Medulla oblongata (tissue), 1 donor: ENCODE measurements at regions not wholly inside any gene's neighbourhood (a gene's known extent, or its start where the extent isn't known, plus 50 kb on each side); places are given as distances from the start of the nearest gene placed in this dataset.
A peak's percentile ranks its signal among the peaks of the same experiment; 100 is the strongest.
"Not testable (repeated sequence)": the region's sequence is repeated elsewhere in the genome, so short reads cannot be mapped to it uniquely, and the experiment has no call there.

Experiments used
- DNase-seq: peaks from one replicate; pipeline ENCODE4 v3.0.0-alpha.2; 2015; ENCODE audit errors: extremely low spot score

DNA sequence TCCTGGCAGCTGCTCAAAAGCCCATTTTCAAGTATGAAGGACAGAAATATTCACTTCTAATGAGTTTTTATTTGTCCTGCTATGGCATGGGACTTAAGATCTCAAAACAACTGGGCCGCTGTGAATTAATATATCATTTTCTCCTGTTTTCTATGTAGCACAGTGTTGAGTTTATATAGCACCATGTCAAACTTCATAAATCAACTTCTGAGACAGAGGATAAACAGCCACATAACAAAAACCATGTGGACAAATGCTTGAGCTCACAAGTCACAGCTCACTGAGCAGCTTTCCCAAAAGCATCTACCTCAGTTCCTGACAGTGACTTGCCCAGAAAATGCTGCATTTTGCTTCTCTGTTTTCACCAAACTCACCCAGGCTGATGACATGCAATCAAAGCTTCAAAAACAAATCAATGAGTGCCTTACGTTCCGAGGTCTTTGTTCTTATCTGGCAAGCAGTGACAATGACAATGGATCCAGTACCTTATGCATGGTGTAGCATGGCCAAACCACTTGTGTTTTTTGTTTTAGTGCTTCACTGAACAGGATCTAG, 722.6 kb downstream of the LRRIQ3 start:
- no peak for DNase-seq

DNA sequence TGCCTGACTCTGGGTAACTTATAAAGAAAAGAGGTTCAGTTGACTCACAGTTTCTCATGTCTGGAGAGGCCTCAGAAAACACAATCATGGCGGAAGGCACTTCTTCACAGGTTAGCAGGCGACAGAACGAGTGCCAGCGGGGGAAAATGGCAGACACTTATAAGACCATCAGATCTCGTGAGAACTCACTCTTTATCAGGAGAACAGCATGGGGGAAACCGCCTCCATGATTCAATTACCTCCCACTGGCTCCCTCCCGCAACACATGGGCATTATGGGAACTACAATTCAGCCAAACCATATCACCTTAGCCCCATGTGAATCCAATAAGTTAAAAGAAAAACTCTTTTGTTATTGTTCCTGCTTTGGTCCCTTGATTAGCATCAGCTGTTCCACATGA, 725.2 kb downstream of the LRRIQ3 start:
- DNase-seq = no peak

- no peak for DNase-seq
Observed at GRCh38 chr1:73467731-73468130, 730.2 kb downstream of the LRRIQ3 start.

DNA sequence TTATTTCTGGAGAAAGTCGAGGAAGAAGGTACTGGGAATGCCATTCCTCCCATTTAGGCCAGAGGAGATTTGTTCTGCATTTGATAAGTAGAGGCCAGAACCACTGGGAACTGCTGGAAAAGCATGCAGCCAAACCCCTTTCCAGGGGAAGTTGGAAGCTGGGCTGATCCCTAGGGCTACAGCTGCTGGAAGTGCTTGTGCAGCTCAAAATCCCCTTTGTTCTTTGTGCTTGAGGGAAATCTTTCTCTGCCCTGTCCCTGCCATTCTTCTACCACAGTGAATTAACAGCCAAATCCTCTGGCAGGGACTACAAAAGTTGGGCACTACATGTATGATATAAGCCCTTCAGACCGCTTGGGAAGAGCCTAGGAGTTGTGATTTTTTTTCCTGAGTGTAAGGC, 734.1 kb downstream of the LRRIQ3 start:
- DNase-seq = peak; percentile 8

- DNase-seq = no peak
Observed at GRCh38 chr1:73452522-73452921, 745.5 kb downstream of the LRRIQ3 start.

GRCh38 chr1:73450668-73451067, 747.3 kb downstream of the LRRIQ3 start:
- DNase-seq = not testable (repeated sequence)

- DNase-seq = no peak
Observed at GRCh38 chr1:73411479-73411878, 786.5 kb downstream of the LRRIQ3 start.

- DNase-seq = no peak
Observed at GRCh38 chr1:73401666-73402065, 796.3 kb downstream of the LRRIQ3 start.

GRCh38 chr1:73382966-73383365, 815.0 kb downstream of the LRRIQ3 start:
- DNase-seq = no peak

DNA sequence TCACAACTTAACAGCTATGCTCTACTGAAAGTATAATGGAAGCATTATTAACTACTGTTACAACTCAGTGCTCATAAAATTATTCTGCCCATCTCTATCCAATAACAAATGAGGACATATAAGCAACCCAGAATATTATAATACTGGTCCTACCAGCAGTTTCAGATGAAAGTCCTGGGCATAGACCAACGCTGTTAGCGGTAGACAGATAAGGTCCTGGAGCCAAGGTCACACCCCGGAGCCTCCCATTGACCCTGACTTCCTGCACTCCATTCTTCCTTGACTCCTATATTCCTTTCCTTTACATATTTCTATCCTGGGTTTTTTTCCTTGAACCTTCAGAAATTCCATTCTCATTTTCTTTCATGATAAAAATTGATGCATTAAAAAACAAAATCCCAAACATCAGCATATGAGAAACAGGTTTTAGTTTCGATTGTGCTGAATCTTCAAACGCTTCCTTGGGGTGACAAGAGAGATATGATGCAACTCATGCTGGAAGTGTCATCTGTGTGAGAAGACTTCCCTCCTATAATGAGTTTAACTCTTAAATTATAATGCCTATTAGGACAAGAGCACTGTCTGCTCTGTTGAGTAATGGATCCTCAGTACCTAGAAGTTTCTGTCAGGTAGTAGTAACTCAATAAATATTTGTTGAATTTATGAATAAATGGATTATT, 831.1 kb downstream of the LRRIQ3 start:
- DNase-seq = no peak

DNA sequence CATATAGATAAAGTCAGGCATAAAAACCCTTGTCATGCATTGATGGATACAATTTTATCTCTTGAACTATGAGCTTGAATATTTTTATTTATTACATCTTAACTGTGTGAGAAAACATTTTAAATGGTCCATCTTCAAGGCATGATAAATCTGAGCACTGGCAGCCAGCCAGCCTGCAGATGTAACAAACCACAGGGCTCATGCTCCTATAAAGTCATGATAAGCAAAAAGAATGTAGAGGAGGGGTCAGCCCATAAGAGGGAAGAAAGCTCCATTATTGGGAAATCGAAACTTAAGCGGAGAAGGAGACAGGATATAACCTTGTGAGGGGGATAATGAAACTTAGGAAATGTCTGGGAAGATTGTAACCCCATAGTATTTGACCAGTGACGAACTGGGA, 839.0 kb downstream of the LRRIQ3 start:
- DNase-seq = no peak

- DNase-seq = no peak
Observed at GRCh38 chr1:73356485-73356884, 841.5 kb downstream of the LRRIQ3 start.

DNA sequence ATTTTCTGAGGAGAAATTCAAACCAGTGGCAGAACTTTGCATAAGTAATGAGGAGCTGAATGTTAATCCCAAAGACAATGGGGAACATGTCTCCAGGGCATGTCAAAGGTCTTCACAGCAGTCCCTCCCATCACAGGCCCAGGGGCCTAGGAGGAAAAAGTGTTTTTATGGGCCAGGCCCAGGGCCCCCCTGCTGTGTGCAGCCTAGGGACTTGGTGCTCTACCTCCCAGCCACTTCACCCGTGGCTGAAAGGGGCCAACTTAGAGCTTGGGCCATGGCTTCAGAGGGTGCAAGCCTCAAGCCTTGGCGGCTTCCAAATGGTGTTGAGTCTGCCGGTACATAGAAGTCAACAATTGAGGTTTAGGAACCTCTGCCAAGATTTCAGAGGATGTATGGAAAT, 854.0 kb downstream of the LRRIQ3 start:
- no peak for DNase-seq

DNA sequence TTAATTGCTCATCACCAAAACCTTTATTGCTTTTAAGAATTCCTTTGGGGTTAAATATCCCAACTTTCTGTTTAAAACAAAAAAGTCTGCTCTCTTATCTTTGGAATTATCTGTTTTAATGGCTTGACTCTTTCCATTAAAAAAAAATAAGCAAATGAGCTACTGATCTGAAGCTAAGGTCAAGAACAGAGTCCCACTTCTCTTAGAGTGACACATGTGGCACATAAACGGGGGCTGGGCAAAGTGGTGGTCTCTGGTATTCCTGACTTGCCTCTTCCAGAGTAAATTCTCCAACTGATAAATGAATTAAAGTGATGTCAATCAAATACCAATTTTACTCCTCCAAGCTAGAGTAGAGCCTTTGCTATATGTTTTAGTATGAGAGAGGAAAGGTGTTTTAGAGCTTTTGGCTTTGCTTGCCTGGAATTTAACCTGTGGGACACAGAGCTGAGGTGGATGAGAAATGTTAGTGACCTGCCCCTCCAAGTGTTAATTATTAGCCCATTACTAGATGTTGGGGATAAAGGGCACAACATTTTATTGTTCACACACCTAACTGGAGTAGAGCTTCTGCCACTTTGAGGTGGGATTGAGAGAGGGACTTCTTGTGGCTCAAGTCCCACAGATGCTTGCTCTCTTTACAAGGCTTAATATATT, 864.0 kb downstream of the LRRIQ3 start:
- no peak for DNase-seq

GRCh38 chr1:73331726-73332125, 866.2 kb downstream of the LRRIQ3 start:
- DNase-seq = no peak

DNA sequence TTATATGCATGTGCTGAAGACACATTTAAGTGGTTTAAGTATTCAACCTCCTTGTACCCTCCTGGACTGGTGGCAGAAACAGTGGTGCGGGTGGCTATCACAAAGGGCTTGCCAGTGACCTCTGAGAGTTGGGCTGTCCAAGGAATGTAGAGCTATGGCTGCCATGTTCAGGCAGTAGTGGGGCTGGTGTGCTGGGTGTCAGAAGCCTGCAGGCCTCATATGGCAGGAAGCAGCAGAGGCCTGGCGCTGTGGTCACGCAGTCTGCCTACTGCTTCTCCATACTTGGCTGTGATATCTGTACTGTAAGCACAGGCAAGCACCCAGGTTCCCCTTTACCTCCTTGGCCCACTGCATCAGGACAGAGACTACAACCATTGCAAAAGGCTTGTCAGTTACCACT, 870.0 kb downstream of the LRRIQ3 start:
- DNase-seq = no peak

DNA sequence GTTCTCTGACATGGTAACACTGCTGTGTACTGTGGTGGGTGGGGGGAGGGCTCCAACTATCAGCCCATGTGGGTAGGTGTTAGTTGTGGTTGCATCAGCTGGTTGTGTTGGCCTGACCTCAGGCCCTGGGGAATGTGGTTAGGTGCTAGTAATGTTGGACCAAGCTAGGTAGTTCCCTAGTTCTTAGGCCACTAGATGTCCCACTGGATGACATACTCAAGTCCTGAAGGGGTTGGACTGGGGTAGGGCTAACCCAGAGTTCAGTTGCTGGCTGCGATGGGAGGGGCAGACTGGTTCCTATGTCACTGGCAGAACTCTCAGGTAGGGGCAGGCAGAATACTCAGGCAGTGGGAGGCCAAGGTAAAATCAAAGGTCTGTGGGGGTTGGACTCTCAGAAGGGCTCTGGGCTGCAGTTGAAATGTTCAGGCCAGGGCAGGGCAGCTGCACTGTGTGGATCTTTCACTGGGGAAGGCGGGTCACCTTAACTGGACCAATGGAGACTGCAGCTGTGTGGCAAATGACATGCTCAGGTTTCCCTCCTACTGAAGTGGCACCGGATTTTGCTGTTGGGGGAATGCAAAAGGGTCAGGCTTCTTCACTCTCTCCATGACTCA, 870.7 kb downstream of the LRRIQ3 start:
- DNase-seq = no peak

GRCh38 chr1:73326663-73327062, 871.3 kb downstream of the LRRIQ3 start:
- DNase-seq = no peak

GRCh38 chr1:73310797-73311381, 887.1 kb downstream of the LRRIQ3 start:
- no peak for DNase-seq

DNA sequence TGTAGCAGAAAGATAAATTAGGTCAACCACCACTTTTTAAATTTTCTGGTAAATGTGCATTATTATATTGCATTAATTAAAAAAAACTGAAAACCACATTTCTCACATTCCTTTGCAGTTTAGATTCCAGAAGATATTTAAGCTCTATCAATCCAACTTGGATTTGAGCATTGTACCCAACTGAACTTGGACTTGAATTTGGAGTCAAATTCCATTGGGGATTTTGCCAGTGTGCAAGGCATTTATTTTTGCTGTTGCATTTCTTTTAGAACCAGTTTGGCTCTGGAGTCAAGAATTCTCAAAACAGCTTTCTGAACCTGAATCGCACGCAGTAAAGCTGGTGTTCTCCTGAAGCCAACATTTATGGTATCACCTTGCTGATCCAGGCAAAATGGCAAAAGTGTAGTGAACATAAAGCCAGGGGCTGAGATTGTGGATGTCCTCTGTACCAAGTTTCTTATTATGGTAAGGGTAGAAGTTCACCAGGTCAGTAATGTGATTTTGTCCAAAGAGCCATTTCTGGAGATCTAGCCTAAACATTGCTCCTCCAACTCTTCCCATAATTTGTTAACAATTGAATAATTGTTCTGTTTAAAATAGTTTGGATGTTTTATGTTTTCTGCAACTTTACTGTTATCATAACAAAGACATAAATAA, 890.9 kb downstream of the LRRIQ3 start:
- DNase-seq = no peak

GRCh38 chr1:73273886-73274285, 924.1 kb downstream of the LRRIQ3 start:
- no peak for DNase-seq

DNA sequence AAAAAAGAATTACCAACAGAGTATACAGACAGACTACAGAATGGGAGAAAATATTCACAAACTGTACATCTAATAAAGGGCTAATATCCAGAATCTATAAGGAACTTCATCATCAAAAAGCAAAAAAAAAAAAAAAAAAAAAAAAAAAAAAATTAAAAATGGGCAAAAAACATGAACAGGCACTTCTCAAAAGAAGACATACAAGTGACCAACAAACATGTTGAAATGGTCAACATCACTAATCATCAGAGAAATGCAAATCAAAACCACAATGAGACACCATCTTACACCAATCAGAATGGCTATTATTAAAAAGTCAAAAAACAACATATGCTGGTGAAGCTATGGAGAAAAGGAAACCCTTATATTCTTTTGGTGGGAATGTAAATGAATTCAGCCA, 952.8 kb downstream of the LRRIQ3 start:
- not testable (repeated sequence) for DNase-seq
